ENCODE measurements at regions not wholly inside any gene's neighbourhood (a gene's known extent, or its start where the extent isn't known, plus 50 kb on each side); places are given as distances from the start of the nearest gene placed in this dataset.

- Histone ChIP-seq H3K9me3 (no peaks in the 10 kb centered on the region), H3K36me3 (no peaks in the 10 kb centered on the region), H3K27ac (no peak overlapping the region), H3K4me3 (no peak overlapping the region), H3K4me1 (no peaks in the 10 kb centered on the region), H3K27me3 (peaks cover 8% of the 10 kb centered on the region)
- 79 to 94% methylated on average over 6 of the region's 7 CpGs for WGBS, 2 donors (ENCODE audit: low coverage in 1 of 2)
- no peak for TF ChIP-seq POLR2A (IDR thresholded peaks at IDR 0.05)
- no peak for TF ChIP-seq EP300 (IDR thresholded peaks at IDR 0.05)
- TF ChIP-seq, protein P1, sequence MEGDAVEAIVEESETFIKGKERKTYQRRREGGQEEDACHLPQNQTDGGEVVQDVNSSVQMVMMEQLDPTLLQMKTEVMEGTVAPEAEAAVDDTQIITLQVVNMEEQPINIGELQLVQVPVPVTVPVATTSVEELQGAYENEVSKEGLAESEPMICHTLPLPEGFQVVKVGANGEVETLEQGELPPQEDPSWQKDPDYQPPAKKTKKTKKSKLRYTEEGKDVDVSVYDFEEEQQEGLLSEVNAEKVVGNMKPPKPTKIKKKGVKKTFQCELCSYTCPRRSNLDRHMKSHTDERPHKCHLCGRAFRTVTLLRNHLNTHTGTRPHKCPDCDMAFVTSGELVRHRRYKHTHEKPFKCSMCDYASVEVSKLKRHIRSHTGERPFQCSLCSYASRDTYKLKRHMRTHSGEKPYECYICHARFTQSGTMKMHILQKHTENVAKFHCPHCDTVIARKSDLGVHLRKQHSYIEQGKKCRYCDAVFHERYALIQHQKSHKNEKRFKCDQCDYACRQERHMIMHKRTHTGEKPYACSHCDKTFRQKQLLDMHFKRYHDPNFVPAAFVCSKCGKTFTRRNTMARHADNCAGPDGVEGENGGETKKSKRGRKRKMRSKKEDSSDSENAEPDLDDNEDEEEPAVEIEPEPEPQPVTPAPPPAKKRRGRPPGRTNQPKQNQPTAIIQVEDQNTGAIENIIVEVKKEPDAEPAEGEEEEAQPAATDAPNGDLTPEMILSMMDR (IDR thresholded peaks at IDR 0.05) = no peak
- no peak for TF ChIP-seq POLR2AphosphoS5 (IDR thresholded peaks at IDR 0.05)
- no peak for ATAC-seq
These were observed 272.5 kb upstream of the NCKAP5 start for GRCh38 chr2:133840761-133841160.

DNA sequence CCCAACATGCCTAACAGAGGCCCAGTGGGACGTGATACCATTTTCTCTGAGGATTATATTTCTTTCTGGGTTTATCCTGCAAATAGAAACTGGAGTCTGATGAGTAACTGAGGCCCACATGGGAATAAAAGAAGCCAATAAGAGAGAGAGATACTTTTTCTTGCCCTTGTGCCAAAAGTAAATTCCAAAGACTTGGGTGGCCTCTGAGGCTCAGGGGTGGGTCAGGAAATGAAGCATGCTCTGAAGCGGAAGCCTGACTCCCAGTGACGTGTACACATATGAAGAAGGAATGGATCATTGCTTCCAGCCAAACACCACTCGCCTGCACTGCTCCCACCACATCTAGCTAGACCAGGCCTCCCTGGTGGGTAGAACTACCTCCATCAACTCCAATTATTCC is 273.6 kb upstream of the NCKAP5 start:
- 15 to 44% methylated on average over 3 to 4 of the region's 4 CpGs for WGBS, 2 donors (ENCODE audit: low coverage in 1 of 2)
- Histone ChIP-seq H3K36me3 (no peaks in the 10 kb centered on the region), H3K4me1 (no peaks in the 10 kb centered on the region), H3K27ac (no peak overlapping the region), H3K9me3 (no peaks in the 10 kb centered on the region), H3K4me3 (no peak overlapping the region), H3K27me3 (peaks cover 8% of the 10 kb centered on the region)
- TF ChIP-seq POLR2AphosphoS5 (IDR thresholded peaks at IDR 0.05) = no peak
- TF ChIP-seq, protein P1 (IDR thresholded peaks at IDR 0.05) = no peak
- TF ChIP-seq POLR2A (IDR thresholded peaks at IDR 0.05) = no peak
- no peak for TF ChIP-seq EP300 (IDR thresholded peaks at IDR 0.05)
- peak; percentile 32 for ATAC-seq

DNA sequence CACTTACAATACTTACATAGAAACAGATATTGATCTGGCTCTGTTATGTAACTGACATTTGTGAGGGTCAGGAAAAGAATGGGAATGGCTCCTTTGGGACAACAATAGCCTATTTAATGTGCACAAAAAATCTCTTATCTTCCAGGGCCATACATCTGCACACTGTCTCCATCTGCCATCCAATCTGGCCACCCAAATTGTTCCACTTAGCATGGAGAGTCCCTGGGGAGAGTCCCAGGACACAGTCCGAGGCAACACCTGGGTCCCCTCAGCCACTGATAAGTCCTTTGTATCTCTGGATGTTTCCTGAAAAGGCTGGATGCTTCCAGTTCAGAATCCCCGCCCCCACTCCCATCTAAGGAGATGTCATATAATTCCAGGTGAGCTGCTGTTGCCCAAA is 274.2 kb upstream of the NCKAP5 start:
- no peak for ATAC-seq
- no peaks in the 10 kb centered on the region for H3K36me3 ChIP-seq
- TF ChIP-seq EP300 (IDR thresholded peaks at IDR 0.05) = no peak
- 50% methylated on average over 1 of the region's 2 CpGs; no CpG with 5 or more reads in 1 of the 2 donors for WGBS, 2 donors (ENCODE audit: low coverage in 1 of 2)
- H3K27me3 ChIP-seq = peaks cover 8% of the 10 kb centered on the region
- H3K4me1 ChIP-seq = no peaks in the 10 kb centered on the region
- no peaks in the 10 kb centered on the region for H3K9me3 ChIP-seq
- H3K27ac ChIP-seq = peak overlapping the region in 1 of 4 donors; percentile 11
- H3K4me3 ChIP-seq = no peak overlapping the region

- H3K4me1 ChIP-seq = no peaks in the 10 kb centered on the region
- peaks cover 8% of the 10 kb centered on the region for H3K27me3 ChIP-seq
- ATAC-seq = no peak
- H3K4me3 ChIP-seq = no peak overlapping the region
- H3K9me3 ChIP-seq = no peaks in the 10 kb centered on the region
- no peak for TF ChIP-seq POLR2AphosphoS5 (IDR thresholded peaks at IDR 0.05)
- TF ChIP-seq, protein P1 (IDR thresholded peaks at IDR 0.05) = no peak
- TF ChIP-seq EP300 (IDR thresholded peaks at IDR 0.05) = no peak
- no peak for TF ChIP-seq POLR2A (IDR thresholded peaks at IDR 0.05)
- H3K27ac ChIP-seq = no peak overlapping the region
- H3K36me3 ChIP-seq = no peaks in the 10 kb centered on the region
- 100% methylated on average over 1 of the region's 3 CpGs for WGBS, 2 donors (ENCODE audit: low coverage in 1 of 2)
These were observed 274.8 kb upstream of the NCKAP5 start for GRCh38 chr2:133843091-133843490.

GRCh38 chr2:133843551-133843950 is 275.3 kb upstream of the NCKAP5 start:
- ATAC-seq = no peak
- Histone ChIP-seq H3K4me1 (no peaks in the 10 kb centered on the region), H3K27ac (no peak overlapping the region), H3K4me3 (no peak overlapping the region), H3K36me3 (no peaks in the 10 kb centered on the region), H3K27me3 (peaks cover 8% of the 10 kb centered on the region), H3K9me3 (no peaks in the 10 kb centered on the region)
- TF ChIP-seq EP300 (IDR thresholded peaks at IDR 0.05) (no peak), POLR2AphosphoS5 (IDR thresholded peaks at IDR 0.05) (no peak), POLR2A (IDR thresholded peaks at IDR 0.05) (no peak)
- TF ChIP-seq, protein P1 (IDR thresholded peaks at IDR 0.05) = no peak
- 76% methylated on average over 6 of the region's 6 CpGs; no CpG with 5 or more reads in 1 of the 2 donors for WGBS, 2 donors (ENCODE audit: low coverage in 1 of 2)

All from gastroesophageal sphincter (tissue), 4 donors.